HEK293T (cell line): ENCODE measurements at regions not wholly inside any gene's neighbourhood (a gene's known extent, or its start where the extent isn't known, plus 50 kb on each side); places are given as distances from the start of the nearest gene placed in this dataset.

Experiments used
- ARNT ChIP-seq: fragments of 450-650 bp; IDR thresholded peaks from 2 replicates; pipeline ENCODE4 v1.6.1; 2017; ENCODE audit warnings: mild to moderate bottlenecking
- BHLHE40 ChIP-seq: fragments of 450-650 bp; IDR thresholded peaks from 2 replicates; pipeline ENCODE4 v1.6.1; 2016; ENCODE audit warnings: mild to moderate bottlenecking, moderate library complexity, borderline replicate concordance
- FOXK2 ChIP-seq: fragments of 450-650 bp; IDR thresholded peaks from 2 replicates; pipeline ENCODE4 v1.6.1; 2016; ENCODE audit warnings: mild to moderate bottlenecking
- FOXM1 ChIP-seq: fragments of 450-650 bp; IDR thresholded peaks from 2 replicates; pipeline ENCODE4 v1.6.1; 2017; ENCODE audit warnings: mild to moderate bottlenecking, borderline replicate concordance
- NFRKB ChIP-seq: fragments of 450-650 bp; IDR thresholded peaks from 2 replicates; pipeline ENCODE4 v1.6.1; 2016; ENCODE audit warnings: mild to moderate bottlenecking, moderate library complexity
- SP1 ChIP-seq: fragments of 450-650 bp; IDR thresholded peaks from 2 replicates; pipeline ENCODE4 v1.6.1; 2017

- TF ChIP-seq ARNT: no peak
- TF ChIP-seq BHLHE40: no peak
- TF ChIP-seq NFRKB: no peak
- TF ChIP-seq SP1: no peak
- no peak for TF ChIP-seq FOXK2
- no peak for TF ChIP-seq FOXM1
Measured at GRCh38 chr14:94966344-94966743, 191.0 kb downstream of the DICER1 start.
